ENCODE measurements at regions not wholly inside any gene's neighbourhood (a gene's known extent, or its start where the extent isn't known, plus 50 kb on each side); places are given as distances from the start of the nearest gene placed in this dataset.
"Not testable (repeated sequence)": the region's sequence is repeated elsewhere in the genome, so short reads cannot be mapped to it uniquely, and the experiment has no call there.

- DNase-seq (ENCODE audit: low spot score) = no peak
- in situ Hi-C loops (cut with HindIII; ENCODE audit: low sequenced_read_pairs) = no loop called here
Observed at GRCh38 chr14:106511006-106511799, 984.8 kb downstream of the TMEM121 start.

- in situ Hi-C loops (cut with HindIII; ENCODE audit: low sequenced_read_pairs) = no loop called here
Observed at GRCh38 chr14:106511800-106512198, 985.4 kb downstream of the TMEM121 start.

GRCh38 chr14:106513302-106513701, 986.9 kb downstream of the TMEM121 start:
- DNase-seq (ENCODE audit: low spot score) = no peak
- in situ Hi-C loops (cut with HindIII; ENCODE audit: low sequenced_read_pairs) = no loop called here

More at GRCh38 chr14:106511800-106512198, 985.4 kb downstream of the TMEM121 start:
- no peak for DNase-seq (ENCODE audit: low spot score)

GRCh38 chr14:106518054-106518943, 991.9 kb downstream of the TMEM121 start:
- DNase-seq (ENCODE audit: low spot score) = no peak
- in situ Hi-C loops (cut with HindIII; ENCODE audit: low sequenced_read_pairs) = no loop called here

- DNase-seq (ENCODE audit: low spot score); in situ Hi-C loops (cut with HindIII; ENCODE audit: low sequenced_read_pairs): not testable (repeated sequence)
Observed at GRCh38 chr14:106522118-106522517, 995.7 kb downstream of the TMEM121 start.

- DNase-seq (ENCODE audit: low spot score) = no peak
- in situ Hi-C loops (cut with HindIII; ENCODE audit: low sequenced_read_pairs) = no loop called here
Observed at GRCh38 chr14:106522990-106523389, 996.6 kb downstream of the TMEM121 start.

- DNase-seq (ENCODE audit: low spot score) = no peak
- in situ Hi-C loops (cut with HindIII; ENCODE audit: low sequenced_read_pairs) = no loop called here
Observed at GRCh38 chr14:106528717-106529116, 1002.3 kb downstream of the TMEM121 start.

- in situ Hi-C loops (cut with HindIII; ENCODE audit: low sequenced_read_pairs) = no loop called here
- DNase-seq (ENCODE audit: low spot score) = no peak
Observed at GRCh38 chr14:106530031-106530422, 1003.6 kb downstream of the TMEM121 start.

GRCh38 chr14:106530423-106531107, 1004.2 kb downstream of the TMEM121 start:
- DNase-seq (ENCODE audit: low spot score) = no peak
- in situ Hi-C loops (cut with HindIII; ENCODE audit: low sequenced_read_pairs) = no loop called here

- in situ Hi-C loops (cut with HindIII; ENCODE audit: low sequenced_read_pairs); DNase-seq (ENCODE audit: low spot score): not testable (repeated sequence)
Observed at GRCh38 chr14:106537597-106537996, 1011.2 kb downstream of the TMEM121 start.

- in situ Hi-C loops (cut with HindIII; ENCODE audit: low sequenced_read_pairs) = no loop called here
- no peak for DNase-seq (ENCODE audit: low spot score)
Observed at GRCh38 chr14:106538201-106538600, 1011.8 kb downstream of the TMEM121 start.

- no peak for DNase-seq (ENCODE audit: low spot score)
- in situ Hi-C loops (cut with HindIII; ENCODE audit: low sequenced_read_pairs) = no loop called here
Observed at GRCh38 chr14:106547735-106548434, 1021.5 kb downstream of the TMEM121 start.

- DNase-seq (ENCODE audit: low spot score) = no peak
- in situ Hi-C loops (cut with HindIII; ENCODE audit: low sequenced_read_pairs) = no loop called here
Observed at GRCh38 chr14:106549064-106549463, 1022.7 kb downstream of the TMEM121 start.

- in situ Hi-C loops (cut with HindIII; ENCODE audit: low sequenced_read_pairs) = no loop called here
Observed at GRCh38 chr14:106551265-106551664, 1024.9 kb downstream of the TMEM121 start.

GRCh38 chr14:106556211-106556610, 1029.8 kb downstream of the TMEM121 start:
- in situ Hi-C loops (cut with HindIII; ENCODE audit: low sequenced_read_pairs); DNase-seq (ENCODE audit: low spot score): not testable (repeated sequence)

More at GRCh38 chr14:106551265-106551664, 1024.9 kb downstream of the TMEM121 start:
- DNase-seq (ENCODE audit: low spot score) = no peak

GRCh38 chr14:106556665-106557289, 1030.4 kb downstream of the TMEM121 start:
- in situ Hi-C loops (cut with HindIII; ENCODE audit: low sequenced_read_pairs) = no loop called here
- DNase-seq (ENCODE audit: low spot score) = no peak

- DNase-seq (ENCODE audit: low spot score) = no peak
- in situ Hi-C loops (cut with HindIII; ENCODE audit: low sequenced_read_pairs) = no loop called here
Observed at GRCh38 chr14:106562451-106562850, 1036.1 kb downstream of the TMEM121 start.

- no peak for DNase-seq (ENCODE audit: low spot score)
- in situ Hi-C loops (cut with HindIII; ENCODE audit: low sequenced_read_pairs) = no loop called here
Observed at GRCh38 chr14:106564058-106564643, 1037.8 kb downstream of the TMEM121 start.
